ENCODE measurements at regions not wholly inside any gene's neighbourhood (a gene's known extent, or its start where the extent isn't known, plus 50 kb on each side); places are given as distances from the start of the nearest gene placed in this dataset.

DNA sequence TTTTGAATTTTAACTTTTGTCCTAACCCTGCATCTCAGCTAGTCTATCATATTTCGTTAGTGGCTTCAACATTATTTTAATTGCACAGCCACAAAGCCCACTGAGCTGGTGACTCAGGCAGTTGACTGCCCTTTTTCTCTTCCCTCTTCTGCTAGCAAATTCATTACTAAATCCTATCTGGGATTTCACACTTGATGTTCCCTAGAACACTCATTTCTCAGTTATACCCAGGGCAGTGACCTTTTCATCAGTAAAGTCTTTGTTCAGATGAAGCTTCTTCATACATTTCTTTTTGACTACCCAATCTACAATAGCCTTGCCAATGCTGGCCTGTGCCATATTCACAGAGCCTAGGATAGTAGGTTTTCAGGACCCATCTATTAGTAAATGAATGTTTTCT, 107.0 kb downstream of the ATXN7L3B start:
- intact Hi-C loops (cut with DNase I) = no loop called here
- no peaks in the 10 kb centered on the region for H3K4me1 ChIP-seq
- FAIRE-seq (no peak), ATAC-seq (no peak), DNase-seq (no peak)
- no peak for TF ChIP-seq CTCF (IDR thresholded peaks at IDR 0.05)
- no peaks in the 10 kb centered on the region for H3K9me3 ChIP-seq
- H3K27ac ChIP-seq = no peak overlapping the region
- no peak overlapping the region for H3K4me3 ChIP-seq
- no peaks in the 10 kb centered on the region for H3K27me3 ChIP-seq
- WGBS, 2 donors = 49 to 68% methylated on average over 1 of the region's 1 CpG
- H3K36me3 ChIP-seq = no peaks in the 10 kb centered on the region

DNA sequence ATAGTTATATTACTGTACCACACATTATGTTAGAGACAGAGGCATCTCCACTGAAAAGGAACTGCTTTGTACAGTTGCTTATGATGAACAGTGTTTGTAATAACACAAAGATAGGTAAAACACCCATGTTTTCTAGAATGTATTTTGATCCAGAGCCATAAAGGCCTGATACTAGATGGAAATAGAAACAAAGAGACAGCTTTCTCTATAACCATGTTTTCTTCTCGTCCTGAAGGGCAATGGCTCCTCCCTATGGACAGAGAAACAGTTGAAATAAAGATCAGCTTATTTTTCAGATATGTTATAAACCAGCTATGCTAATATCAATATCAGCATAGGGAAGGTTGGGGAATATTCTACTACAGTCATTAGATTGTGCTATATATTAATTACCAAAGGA, 109.2 kb downstream of the ATXN7L3B start:
- FAIRE-seq (no peak), DNase-seq (no peak), ATAC-seq (peak in 2 of 4 donors; percentile 55 to 71)
- Histone ChIP-seq H3K27ac (no peak overlapping the region), H3K27me3 (no peaks in the 10 kb centered on the region), H3K4me3 (no peak overlapping the region), H3K4me1 (no peaks in the 10 kb centered on the region), H3K9me3 (no peaks in the 10 kb centered on the region), H3K36me3 (no peaks in the 10 kb centered on the region)
- intact Hi-C loops (cut with DNase I) = no loop called here
- TF ChIP-seq CTCF (IDR thresholded peaks at IDR 0.05) = no peak
- WGBS, 2 donors = 14 to 18% methylated on average over 1 of the region's 1 CpG

GRCh38 chr12:74647256-74647655, 109.6 kb downstream of the ATXN7L3B start:
- Histone ChIP-seq H3K27ac (no peak overlapping the region), H3K4me1 (no peaks in the 10 kb centered on the region), H3K36me3 (no peaks in the 10 kb centered on the region), H3K4me3 (no peak overlapping the region), H3K27me3 (no peaks in the 10 kb centered on the region), H3K9me3 (no peaks in the 10 kb centered on the region)
- ATAC-seq (no peak), FAIRE-seq (no peak), DNase-seq (no peak)
- 10 to 24% methylated on average over 2 of the region's 2 CpGs for WGBS, 2 donors
- TF ChIP-seq CTCF (IDR thresholded peaks at IDR 0.05) = no peak
- intact Hi-C loops (cut with DNase I) = no loop called here

DNA sequence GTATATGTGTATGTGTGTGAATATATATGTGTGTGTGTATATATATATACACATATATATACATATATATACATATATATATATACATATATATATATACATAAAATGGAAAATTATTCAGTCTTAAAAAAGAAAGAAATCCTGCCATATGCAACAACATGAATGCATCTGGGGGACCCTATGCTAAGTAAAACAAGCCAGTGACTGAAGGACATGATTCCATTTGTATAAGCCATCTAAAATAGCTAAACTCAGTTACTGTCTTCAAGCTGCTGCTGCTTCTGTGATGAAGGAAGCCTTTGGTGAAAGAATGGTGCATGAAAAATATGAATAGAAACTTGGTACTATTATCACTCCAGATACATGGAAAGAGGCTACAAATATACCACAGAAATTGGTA, 118.6 kb downstream of the ATXN7L3B start:
- intact Hi-C loops (cut with DNase I) = no loop called here
- no peaks in the 10 kb centered on the region for H3K4me1 ChIP-seq
- no peaks in the 10 kb centered on the region for H3K9me3 ChIP-seq
- no peak overlapping the region for H3K27ac ChIP-seq
- no peak for TF ChIP-seq CTCF (IDR thresholded peaks at IDR 0.05)
- no peak overlapping the region for H3K4me3 ChIP-seq
- ATAC-seq (no peak), FAIRE-seq (no peak), DNase-seq (no peak)
- no peaks in the 10 kb centered on the region for H3K27me3 ChIP-seq
- no peaks in the 10 kb centered on the region for H3K36me3 ChIP-seq

DNA sequence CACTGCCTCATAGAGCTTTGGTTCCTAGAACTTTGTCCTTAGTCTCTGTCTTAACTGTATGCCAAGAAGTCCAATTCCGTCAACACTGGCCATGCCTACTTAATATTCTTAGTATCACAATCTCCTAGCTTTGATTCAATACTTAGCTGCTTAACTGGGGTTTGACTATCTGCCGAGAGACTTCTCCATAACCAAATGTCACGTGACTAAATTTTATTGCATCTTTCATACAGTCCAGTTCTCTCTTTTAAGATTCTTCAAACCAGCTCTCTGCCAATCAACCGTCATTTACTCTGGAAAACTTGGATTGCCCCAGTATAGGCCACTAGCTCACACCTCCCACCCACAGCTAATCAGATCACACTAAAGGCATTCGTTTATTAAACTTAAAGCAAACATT, 122.8 kb downstream of the ATXN7L3B start:
- ATAC-seq = no peak
- WGBS, 2 donors = 55 to 71% methylated on average over 5 of the region's 5 CpGs
- intact Hi-C loops (cut with DNase I) = no loop called here

More for the DNA sequence above, 122.8 kb downstream of the ATXN7L3B start:
- no peaks in the 10 kb centered on the region for H3K36me3 ChIP-seq
- TF ChIP-seq CTCF (IDR thresholded peaks at IDR 0.05) = no peak
- FAIRE-seq (no peak), DNase-seq (no peak)
- no peaks in the 10 kb centered on the region for H3K27me3 ChIP-seq
- H3K4me1 ChIP-seq = no peaks in the 10 kb centered on the region
- no peak overlapping the region for H3K4me3 ChIP-seq
- H3K9me3 ChIP-seq = peaks cover 0 to 3% (median 0%) of the 10 kb centered on the region in 4 donors
- H3K27ac ChIP-seq = no peak overlapping the region
